ENCODE measurements at regions not wholly inside any gene's neighbourhood (a gene's known extent, or its start where the extent isn't known, plus 50 kb on each side); places are given as distances from the start of the nearest gene placed in this dataset.

- TF ChIP-seq CTCF (IDR thresholded peaks at IDR 0.05) (no peak), EP300 (IDR thresholded peaks at IDR 0.05) (no peak), POLR2A (IDR thresholded peaks at IDR 0.05; ENCODE audit: low read depth) (no peak), POLR2AphosphoS5 (IDR thresholded peaks at IDR 0.05) (no peak)
- WGBS: 54% methylated on average over 6 of the region's 6 CpGs
- Histone ChIP-seq H3K27me3 (no peaks in the 10 kb centered on the region), H3K4me1 (peaks cover 0 to 11% (median 4%) of the 10 kb centered on the region in 4 donors), H3K9me3 (no peaks in the 10 kb centered on the region), H3K4me3 (no peak overlapping the region), H3K27ac (replicated peaks in 1 of 4) (no peak overlapping the region), H3K36me3 (no peaks in the 10 kb centered on the region)
- no peak for DNase-seq (ENCODE audit: extremely low spot score)
- intact Hi-C loops (cut with DNase I): no loop called here
Measured at GRCh38 chr10:105745596-105746148, 1104.6 kb downstream of the SORCS3 start.

- 64% methylated on average over 4 of the region's 4 CpGs for WGBS
- Histone ChIP-seq H3K4me1 (peaks cover 0 to 11% (median 4%) of the 10 kb centered on the region in 4 donors), H3K9me3 (no peaks in the 10 kb centered on the region), H3K36me3 (no peaks in the 10 kb centered on the region), H3K4me3 (no peak overlapping the region), H3K27ac (replicated peaks in 1 of 4) (no peak overlapping the region), H3K27me3 (no peaks in the 10 kb centered on the region)
- TF ChIP-seq EP300 (IDR thresholded peaks at IDR 0.05): no peak
- TF ChIP-seq POLR2AphosphoS5 (IDR thresholded peaks at IDR 0.05): no peak
- no peak for TF ChIP-seq POLR2A (IDR thresholded peaks at IDR 0.05; ENCODE audit: low read depth)
- no peak for TF ChIP-seq CTCF (IDR thresholded peaks at IDR 0.05)
- no peak for DNase-seq (ENCODE audit: extremely low spot score)
- intact Hi-C loops (cut with DNase I): no loop called here
Measured at GRCh38 chr10:105743343-105744056, 1102.4 kb downstream of the SORCS3 start.

DNA sequence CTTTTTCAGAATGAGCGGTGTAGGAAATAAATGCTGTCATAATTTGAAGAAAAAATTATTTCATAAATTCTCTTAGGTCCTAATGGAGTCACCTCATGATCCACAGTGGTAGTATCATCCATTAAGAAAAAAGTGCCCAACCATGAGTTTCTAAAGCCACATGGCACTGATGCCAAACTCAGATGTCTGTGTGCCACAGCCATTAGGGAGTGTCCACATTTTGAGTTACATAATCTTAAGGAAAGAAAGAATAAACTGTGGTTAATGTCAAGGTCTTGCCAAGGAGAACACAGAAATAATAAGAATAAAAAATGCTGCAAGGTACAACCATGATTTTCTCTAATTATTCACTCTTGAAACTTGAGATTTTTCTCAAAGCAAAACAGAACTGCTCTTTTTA, 1101.8 kb downstream of the SORCS3 start:
- TF ChIP-seq POLR2AphosphoS5 (IDR thresholded peaks at IDR 0.05) (no peak), CTCF (IDR thresholded peaks at IDR 0.05) (no peak), POLR2A (IDR thresholded peaks at IDR 0.05; ENCODE audit: low read depth) (no peak), EP300 (IDR thresholded peaks at IDR 0.05) (no peak)
- no peak overlapping the region for H3K27ac ChIP-seq (replicated peaks in 1 of 4)
- intact Hi-C loops (cut with DNase I): no loop called here

GRCh38 chr10:105742184-105742583, 1101.1 kb downstream of the SORCS3 start:
- Histone ChIP-seq H3K4me1 (peaks cover 0 to 11% (median 4%) of the 10 kb centered on the region in 4 donors), H3K27me3 (no peaks in the 10 kb centered on the region), H3K36me3 (no peaks in the 10 kb centered on the region), H3K27ac (replicated peaks in 1 of 4) (no peak overlapping the region), H3K9me3 (no peaks in the 10 kb centered on the region), H3K4me3 (no peak overlapping the region)
- 60% methylated on average over 1 of the region's 1 CpG for WGBS
- DNase-seq (ENCODE audit: extremely low spot score): no peak
- TF ChIP-seq EP300 (IDR thresholded peaks at IDR 0.05) (no peak), POLR2A (IDR thresholded peaks at IDR 0.05; ENCODE audit: low read depth) (no peak)
- intact Hi-C loops (cut with DNase I): no loop called here

More for the DNA sequence above, 1101.8 kb downstream of the SORCS3 start:
- no peak for DNase-seq (ENCODE audit: extremely low spot score)
- Histone ChIP-seq H3K36me3 (no peaks in the 10 kb centered on the region), H3K4me1 (peaks cover 0 to 11% (median 4%) of the 10 kb centered on the region in 4 donors), H3K9me3 (no peaks in the 10 kb centered on the region), H3K27me3 (no peaks in the 10 kb centered on the region), H3K4me3 (no peak overlapping the region)
- 84% methylated on average over 1 of the region's 1 CpG for WGBS

- DNase-seq (ENCODE audit: extremely low spot score): no peak
- no peaks in the 10 kb centered on the region for H3K27me3 ChIP-seq
- TF ChIP-seq POLR2AphosphoS5 (IDR thresholded peaks at IDR 0.05) (no peak), EP300 (IDR thresholded peaks at IDR 0.05) (no peak), CTCF (IDR thresholded peaks at IDR 0.05) (no peak), POLR2A (IDR thresholded peaks at IDR 0.05; ENCODE audit: low read depth) (no peak)
- WGBS: 80% methylated on average over 2 of the region's 2 CpGs
- H3K4me3 ChIP-seq: no peak overlapping the region
- no peaks in the 10 kb centered on the region for H3K9me3 ChIP-seq
- no peaks in the 10 kb centered on the region for H3K36me3 ChIP-seq
- no peak overlapping the region for H3K27ac ChIP-seq (replicated peaks in 1 of 4)
- intact Hi-C loops (cut with DNase I): no loop called here
- H3K4me1 ChIP-seq: no peaks in the 10 kb centered on the region
Measured at GRCh38 chr10:105734479-105734878, 1093.4 kb downstream of the SORCS3 start.

Data from esophagus muscularis mucosa (tissue), 4 donors.